ENCODE measurements at regions not wholly inside any gene's neighbourhood (a gene's known extent, or its start where the extent isn't known, plus 50 kb on each side); places are given as distances from the start of the nearest gene placed in this dataset.

DNA sequence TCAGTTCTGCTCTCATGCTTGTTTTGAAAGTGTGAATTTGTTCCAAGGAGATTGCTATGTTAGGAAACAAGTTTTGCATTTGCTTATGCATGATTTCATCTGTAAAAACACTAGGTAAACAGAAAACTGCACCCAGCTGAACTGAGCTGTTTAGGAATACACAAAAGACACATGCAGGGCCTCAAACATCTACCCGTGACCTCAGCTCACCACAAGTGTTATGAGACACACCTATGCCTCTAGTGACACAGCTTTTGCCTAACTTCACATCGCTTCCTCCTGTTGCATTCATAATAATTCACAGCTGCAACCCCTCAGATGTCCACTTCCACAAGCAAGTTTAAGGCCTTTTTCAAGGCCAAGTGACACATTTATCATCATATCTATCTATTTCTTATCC is 98.0 kb upstream of the SLC24A3 start:
- Mint-ChIP-seq H3K36me3 (ENCODE audit: unreplicated experiment) (no peaks in the 10 kb centered on the region), H3K4me3 (ENCODE audit: unreplicated experiment) (no peak overlapping the region), H3K9me3 (ENCODE audit: unreplicated experiment) (no peaks in the 10 kb centered on the region), H3K4me1 (ENCODE audit: low read depth, unreplicated experiment) (no peaks in the 10 kb centered on the region), H3K27me3 (ENCODE audit: unreplicated experiment) (no peaks in the 10 kb centered on the region), H3K27ac (ENCODE audit: unreplicated experiment) (no peak overlapping the region)
- TF ChIP-seq, protein P1, sequence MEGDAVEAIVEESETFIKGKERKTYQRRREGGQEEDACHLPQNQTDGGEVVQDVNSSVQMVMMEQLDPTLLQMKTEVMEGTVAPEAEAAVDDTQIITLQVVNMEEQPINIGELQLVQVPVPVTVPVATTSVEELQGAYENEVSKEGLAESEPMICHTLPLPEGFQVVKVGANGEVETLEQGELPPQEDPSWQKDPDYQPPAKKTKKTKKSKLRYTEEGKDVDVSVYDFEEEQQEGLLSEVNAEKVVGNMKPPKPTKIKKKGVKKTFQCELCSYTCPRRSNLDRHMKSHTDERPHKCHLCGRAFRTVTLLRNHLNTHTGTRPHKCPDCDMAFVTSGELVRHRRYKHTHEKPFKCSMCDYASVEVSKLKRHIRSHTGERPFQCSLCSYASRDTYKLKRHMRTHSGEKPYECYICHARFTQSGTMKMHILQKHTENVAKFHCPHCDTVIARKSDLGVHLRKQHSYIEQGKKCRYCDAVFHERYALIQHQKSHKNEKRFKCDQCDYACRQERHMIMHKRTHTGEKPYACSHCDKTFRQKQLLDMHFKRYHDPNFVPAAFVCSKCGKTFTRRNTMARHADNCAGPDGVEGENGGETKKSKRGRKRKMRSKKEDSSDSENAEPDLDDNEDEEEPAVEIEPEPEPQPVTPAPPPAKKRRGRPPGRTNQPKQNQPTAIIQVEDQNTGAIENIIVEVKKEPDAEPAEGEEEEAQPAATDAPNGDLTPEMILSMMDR (IDR thresholded peaks at IDR 0.05; ENCODE audit: partially characterized antibody, unreplicated experiment): no peak
- DNase-seq: no peak

- Mint-ChIP-seq H3K4me1 (ENCODE audit: low read depth, unreplicated experiment) (no peaks in the 10 kb centered on the region), H3K27me3 (ENCODE audit: unreplicated experiment) (no peaks in the 10 kb centered on the region), H3K9me3 (ENCODE audit: unreplicated experiment) (no peaks in the 10 kb centered on the region), H3K4me3 (ENCODE audit: unreplicated experiment) (no peak overlapping the region), H3K36me3 (ENCODE audit: unreplicated experiment) (no peaks in the 10 kb centered on the region), H3K27ac (ENCODE audit: unreplicated experiment) (no peak overlapping the region)
- TF ChIP-seq, protein P1 (IDR thresholded peaks at IDR 0.05; ENCODE audit: partially characterized antibody, unreplicated experiment): no peak
- no peak for DNase-seq
These were observed 96.9 kb upstream of the SLC24A3 start for GRCh38 chr20:19115581-19115980.

GRCh38 chr20:19120011-19120410 is 92.4 kb upstream of the SLC24A3 start:
- Mint-ChIP-seq H3K4me3 (ENCODE audit: unreplicated experiment) (no peak overlapping the region), H3K4me1 (ENCODE audit: low read depth, unreplicated experiment) (no peaks in the 10 kb centered on the region), H3K36me3 (ENCODE audit: unreplicated experiment) (no peaks in the 10 kb centered on the region), H3K27me3 (ENCODE audit: unreplicated experiment) (no peaks in the 10 kb centered on the region), H3K9me3 (ENCODE audit: unreplicated experiment) (no peaks in the 10 kb centered on the region), H3K27ac (ENCODE audit: unreplicated experiment) (no peak overlapping the region)
- TF ChIP-seq, protein P1 (IDR thresholded peaks at IDR 0.05; ENCODE audit: partially characterized antibody, unreplicated experiment): no peak
- no peak for DNase-seq

GRCh38 chr20:19120569-19120968 is 91.9 kb upstream of the SLC24A3 start:
- TF ChIP-seq, protein P1 (IDR thresholded peaks at IDR 0.05; ENCODE audit: partially characterized antibody, unreplicated experiment): no peak
- Mint-ChIP-seq H3K36me3 (ENCODE audit: unreplicated experiment) (no peaks in the 10 kb centered on the region), H3K4me1 (ENCODE audit: low read depth, unreplicated experiment) (no peaks in the 10 kb centered on the region), H3K27me3 (ENCODE audit: unreplicated experiment) (no peaks in the 10 kb centered on the region), H3K27ac (ENCODE audit: unreplicated experiment) (no peak overlapping the region), H3K4me3 (ENCODE audit: unreplicated experiment) (no peak overlapping the region), H3K9me3 (ENCODE audit: unreplicated experiment) (no peaks in the 10 kb centered on the region)
- DNase-seq: no peak

DNA sequence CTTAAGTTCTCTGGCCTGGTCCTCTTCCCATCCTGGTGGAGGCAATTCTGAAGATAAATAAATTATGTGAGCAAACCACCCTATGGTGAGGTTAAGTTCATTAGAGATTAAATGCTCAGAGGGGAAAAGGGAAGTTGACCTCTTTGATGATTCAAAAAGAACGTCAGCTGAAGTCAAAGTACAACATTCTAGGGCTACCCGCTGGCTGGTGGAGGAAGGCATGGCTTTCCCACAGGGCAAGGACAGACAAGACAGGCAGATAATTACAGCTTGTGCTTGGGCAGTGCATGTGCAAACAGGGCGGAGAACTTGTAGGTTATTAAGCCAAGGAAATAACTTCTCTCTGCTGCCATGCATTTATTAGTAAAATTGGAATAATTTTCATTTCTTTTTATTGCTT is 91.0 kb upstream of the SLC24A3 start:
- DNase-seq: no peak
- H3K27ac Mint-ChIP-seq (ENCODE audit: unreplicated experiment): no peak overlapping the region
- no peak overlapping the region for H3K4me3 Mint-ChIP-seq (ENCODE audit: unreplicated experiment)
- TF ChIP-seq, protein P1 (IDR thresholded peaks at IDR 0.05; ENCODE audit: partially characterized antibody, unreplicated experiment): no peak
- H3K9me3 Mint-ChIP-seq (ENCODE audit: unreplicated experiment): no peaks in the 10 kb centered on the region
- H3K27me3 Mint-ChIP-seq (ENCODE audit: unreplicated experiment): no peaks in the 10 kb centered on the region
- H3K36me3 Mint-ChIP-seq (ENCODE audit: unreplicated experiment): no peaks in the 10 kb centered on the region
- H3K4me1 Mint-ChIP-seq (ENCODE audit: low read depth, unreplicated experiment): no peaks in the 10 kb centered on the region

All from glutamatergic neuron (in vitro differentiated cells).